GM18499 (cell line): ENCODE measurements at regions not wholly inside any gene's neighbourhood (a gene's known extent, or its start where the extent isn't known, plus 50 kb on each side); places are given as distances from the start of the nearest gene placed in this dataset.

ENCODE experiments used
- ATAC-seq: cut with Tn5 transposase; IDR thresholded peaks from one replicate; pipeline ENCODE4 v1.9.1; 2021; ENCODE audit warnings: moderate number of reproducible peaks; ENCODE audit not compliant: insufficient read depth, unreplicated experiment

DNA sequence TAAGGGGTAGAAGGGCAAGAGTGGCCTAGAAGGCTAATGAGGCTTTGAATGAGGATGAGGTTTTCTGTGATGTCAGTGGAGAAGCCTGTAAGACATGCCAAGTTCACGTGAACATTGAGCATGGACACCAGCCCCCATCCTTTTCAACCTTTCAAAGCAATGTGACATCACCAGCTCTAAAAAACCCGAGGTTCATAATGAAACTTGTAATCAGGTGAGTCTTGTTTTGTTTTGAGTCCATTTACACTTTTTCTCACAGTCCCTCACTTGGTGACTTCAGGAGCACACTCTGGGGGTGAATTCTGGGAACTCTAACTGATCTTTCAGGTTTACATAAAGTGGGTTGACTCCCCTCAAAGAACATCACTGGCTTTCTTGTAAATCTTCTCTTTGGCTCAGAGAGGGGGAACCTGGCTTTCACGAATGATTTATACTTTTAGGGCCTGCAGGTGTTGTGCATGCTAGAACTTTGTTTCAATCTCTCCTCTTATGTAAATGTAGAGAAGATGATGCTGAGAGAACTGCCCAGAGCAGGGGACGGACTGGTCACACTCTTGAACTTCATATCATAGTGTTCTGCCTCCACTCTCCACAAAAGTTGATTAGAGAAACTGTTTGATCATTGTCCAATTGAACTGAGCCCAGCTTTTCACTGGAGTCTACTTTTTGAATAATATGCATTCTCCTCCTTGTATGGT, 224.7 kb upstream of the SATB1 start:
- peak; percentile 85 for ATAC-seq

DNA sequence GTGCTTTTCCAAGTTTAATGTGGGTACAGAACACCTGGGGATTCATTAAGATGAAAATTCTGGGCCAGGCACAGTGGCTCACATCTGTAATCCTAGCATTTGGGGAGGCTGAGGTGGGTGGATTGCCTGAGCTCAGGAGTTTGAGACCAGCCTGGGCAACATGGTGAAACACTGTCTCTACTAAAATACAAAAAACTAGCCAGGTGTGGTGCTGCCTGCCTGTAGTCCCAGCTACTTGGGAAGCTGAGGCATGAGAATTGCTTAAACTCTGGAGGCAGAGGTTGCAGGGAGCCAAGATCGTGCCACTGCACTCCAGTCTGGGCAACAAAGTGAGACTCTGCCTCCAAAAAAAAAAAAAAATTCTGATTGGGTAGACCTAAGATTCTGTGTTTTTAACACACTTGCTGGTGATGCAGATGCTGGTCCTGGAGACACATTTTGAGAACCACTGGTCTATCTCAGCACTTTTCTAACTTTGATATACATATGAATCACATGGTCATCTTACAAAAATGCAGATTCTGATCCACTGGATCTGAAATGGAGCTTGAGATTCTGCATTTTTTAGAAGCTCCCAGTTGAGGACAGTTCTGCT, 223.8 kb upstream of the SATB1 start:
- no peak for ATAC-seq

- no peak for ATAC-seq
Observed at GRCh38 chr3:18648159-18648558, 223.0 kb upstream of the SATB1 start.

GRCh38 chr3:18645619-18646018, 220.5 kb upstream of the SATB1 start:
- ATAC-seq: no peak

GRCh38 chr3:18643281-18643680, 218.1 kb upstream of the SATB1 start:
- no peak for ATAC-seq

DNA sequence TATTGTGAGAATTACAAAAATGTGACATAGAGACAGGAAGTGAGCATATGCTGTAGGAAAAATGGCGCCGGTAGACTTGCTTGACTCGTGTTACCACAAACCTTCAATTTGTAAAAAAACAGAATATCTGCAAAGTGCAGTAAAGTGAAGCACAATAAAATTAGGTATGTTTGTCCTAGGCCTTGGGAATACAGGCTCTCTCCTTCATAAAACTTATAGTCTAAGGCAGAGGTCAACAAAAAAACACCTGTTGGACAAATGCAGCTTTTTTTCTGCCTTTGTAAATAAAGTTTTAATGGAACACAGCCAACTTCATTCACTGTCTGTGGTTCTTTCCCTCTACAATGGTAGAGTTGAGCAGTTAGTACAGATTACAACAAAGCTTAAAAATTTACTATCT, 216.8 kb upstream of the SATB1 start:
- ATAC-seq: no peak

DNA sequence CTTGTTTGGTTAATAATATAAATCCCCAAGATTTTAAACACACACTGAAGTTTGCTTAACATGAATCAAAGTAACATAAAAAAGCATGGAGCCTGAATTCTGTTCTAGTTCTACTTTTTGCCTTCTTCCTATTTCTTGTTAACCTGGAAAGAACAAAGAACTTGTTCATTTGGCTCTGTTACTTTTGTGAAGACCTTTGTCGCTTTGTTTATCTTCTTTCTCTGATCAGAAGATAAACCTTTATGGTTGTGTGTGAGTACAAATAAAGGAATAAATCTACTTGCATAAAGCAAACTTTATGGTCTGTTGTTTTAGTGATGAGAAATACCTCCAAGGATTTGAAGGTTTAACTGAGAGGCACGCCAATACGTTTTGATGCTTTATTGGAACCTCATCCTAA, 210.1 kb upstream of the SATB1 start:
- no peak for ATAC-seq

DNA sequence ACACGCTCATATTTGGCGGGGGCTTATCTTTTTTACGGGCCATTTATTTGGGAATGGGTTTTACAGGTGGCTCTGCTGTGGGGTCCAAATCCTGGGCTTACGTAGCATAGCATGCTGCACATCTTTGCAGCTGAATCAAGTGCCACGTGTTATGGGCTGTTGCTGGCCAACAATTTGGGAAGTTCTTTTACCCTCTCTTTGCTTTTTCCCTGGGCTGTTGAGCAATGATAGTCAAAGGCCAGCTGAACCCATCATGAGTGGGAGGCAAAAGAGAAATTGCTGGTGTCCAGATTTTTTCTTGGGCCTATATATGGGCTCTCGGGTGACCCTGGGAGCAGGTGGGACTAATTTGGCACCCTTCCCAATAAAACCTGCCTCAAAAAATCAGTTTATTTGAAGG, 209.3 kb upstream of the SATB1 start:
- no peak for ATAC-seq

GRCh38 chr3:18633002-18633401, 207.9 kb upstream of the SATB1 start:
- no peak for ATAC-seq

DNA sequence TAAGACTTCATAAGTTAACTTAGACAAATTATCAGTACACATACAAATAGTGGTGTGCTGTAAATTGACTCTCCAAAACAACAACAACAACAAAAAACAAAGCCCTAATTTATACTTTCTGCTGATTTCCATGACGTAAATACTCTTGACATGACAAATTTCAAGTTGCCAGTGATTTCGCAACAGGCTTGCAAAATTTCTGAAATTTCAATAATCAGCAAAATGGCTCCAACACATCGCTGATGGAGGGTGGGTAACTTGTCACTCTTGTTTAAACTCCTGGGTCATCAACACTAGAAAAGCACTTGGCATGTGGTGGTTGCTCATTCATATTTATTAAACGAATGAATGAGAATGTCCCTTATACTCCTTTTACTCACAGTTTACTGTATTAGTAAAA, 205.2 kb upstream of the SATB1 start:
- no peak for ATAC-seq

DNA sequence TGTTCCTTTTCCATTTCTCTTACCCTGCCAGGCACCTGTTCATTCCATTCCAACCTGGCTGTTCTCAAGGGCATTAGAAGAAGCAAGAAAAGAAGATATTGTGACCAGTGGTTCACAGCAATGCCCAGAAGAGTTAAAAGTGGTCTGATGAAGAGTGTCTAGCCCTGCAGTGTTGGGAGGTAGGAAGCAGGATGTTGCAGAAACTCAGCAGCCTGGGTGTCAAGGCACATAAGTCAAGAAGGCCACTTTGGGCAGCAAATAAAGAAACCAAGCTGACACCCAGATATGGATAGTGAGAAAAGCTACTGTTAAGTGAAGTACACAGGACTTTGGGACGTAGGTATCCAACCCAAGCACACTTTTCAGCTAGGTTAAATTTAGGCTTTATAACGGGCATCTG, 199.9 kb upstream of the SATB1 start:
- no peak for ATAC-seq

- no peak for ATAC-seq
Observed at GRCh38 chr3:18623220-18623619, 198.1 kb upstream of the SATB1 start.

DNA sequence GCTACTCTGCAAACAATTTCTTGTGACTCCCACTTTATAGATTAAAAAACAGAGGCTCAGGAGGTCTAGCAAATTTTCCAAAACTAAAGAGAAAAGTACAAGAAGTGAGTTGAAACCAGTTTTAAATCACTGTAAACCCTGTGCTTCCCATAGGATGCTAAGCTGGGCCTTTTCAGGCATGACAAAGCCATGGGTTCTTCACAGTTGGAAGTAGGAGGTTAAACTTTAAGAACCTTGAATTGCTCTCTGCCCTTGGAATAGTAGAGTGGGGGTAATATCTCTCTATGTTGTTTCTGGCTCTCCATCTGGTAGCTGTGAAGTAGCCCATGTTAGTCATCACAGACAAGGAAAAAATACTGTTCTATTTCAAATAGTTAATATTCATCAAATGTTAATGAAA, 193.6 kb upstream of the SATB1 start:
- ATAC-seq: no peak

DNA sequence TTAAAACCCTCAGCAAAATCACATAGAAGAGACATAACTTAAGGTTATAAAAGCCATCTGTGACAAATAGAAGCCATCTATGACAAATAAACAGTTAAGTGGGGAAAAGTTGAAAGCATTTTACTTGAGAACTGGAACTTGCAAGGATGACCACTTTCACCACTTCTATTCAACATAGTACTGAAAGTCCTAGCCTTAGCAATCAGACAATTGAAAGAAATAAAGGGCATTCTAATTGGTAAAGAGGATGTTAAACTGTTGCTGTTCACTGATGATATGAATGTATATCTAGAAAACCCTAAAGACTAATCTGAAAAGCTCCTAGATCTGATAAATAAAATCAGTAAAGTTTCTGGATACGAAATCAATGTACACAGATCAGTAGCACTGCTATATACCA, 186.9 kb upstream of the SATB1 start:
- ATAC-seq: no peak

DNA sequence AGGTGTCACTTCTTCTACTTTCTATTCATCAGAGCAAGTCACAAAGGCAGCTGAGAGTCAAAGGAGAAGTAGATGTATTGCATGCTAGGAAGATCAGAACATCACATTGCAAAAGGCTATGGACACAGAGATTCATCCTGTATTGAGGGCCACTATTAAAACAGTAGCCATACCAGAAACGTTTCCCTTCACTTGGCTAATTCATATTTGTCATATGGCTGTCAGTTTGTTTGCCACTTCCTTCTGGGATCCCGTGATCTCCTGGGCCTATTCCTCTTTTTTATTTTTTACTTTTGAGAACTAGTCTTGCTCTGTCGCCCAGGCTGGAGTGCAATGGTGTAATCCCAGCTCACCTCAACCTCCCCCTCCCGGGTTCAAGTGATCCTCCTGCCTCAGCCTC, 184.0 kb upstream of the SATB1 start:
- ATAC-seq: no peak

DNA sequence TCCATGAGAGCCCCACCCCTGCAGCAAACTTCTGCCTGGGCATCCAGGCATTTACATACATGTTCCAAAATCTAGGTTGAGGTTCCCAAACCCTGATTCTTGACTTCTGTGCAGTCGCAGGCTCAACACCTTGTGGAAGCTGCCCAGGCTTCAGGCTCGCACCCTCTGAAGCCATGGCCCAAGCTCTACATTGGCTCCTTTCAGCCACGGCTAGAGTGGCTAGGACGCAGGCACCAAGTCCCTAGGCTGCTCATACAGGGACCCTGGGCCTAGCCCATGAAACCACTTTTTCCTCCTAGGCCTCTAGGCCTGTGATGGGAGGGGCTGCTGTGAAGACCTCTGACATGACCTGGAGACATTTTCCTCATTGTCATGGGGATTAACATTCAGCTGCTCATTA, 172.8 kb upstream of the SATB1 start:
- no peak for ATAC-seq

GRCh38 chr3:18593231-18593630, 168.1 kb upstream of the SATB1 start:
- no peak for ATAC-seq

GRCh38 chr3:18591120-18591519, 166.0 kb upstream of the SATB1 start:
- ATAC-seq: no peak

DNA sequence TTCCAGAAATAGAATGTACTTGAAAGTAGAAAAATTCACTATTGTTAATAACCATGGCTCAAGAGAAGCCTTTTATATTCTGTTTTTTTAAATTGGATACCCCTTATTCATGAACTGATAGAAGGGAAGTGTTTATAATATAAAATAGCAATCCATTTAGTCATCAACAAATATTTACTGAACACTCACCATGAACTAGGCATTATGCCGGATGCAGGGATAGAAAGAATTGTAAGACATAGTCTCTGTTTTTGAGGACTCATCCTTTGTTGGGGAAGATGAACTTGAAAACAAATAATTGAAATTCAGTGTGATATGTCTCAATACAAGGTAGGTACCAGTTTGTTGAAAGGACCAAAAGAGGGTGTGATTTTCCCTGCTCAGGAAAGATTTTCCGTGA, 160.9 kb upstream of the SATB1 start:
- ATAC-seq: no peak

DNA sequence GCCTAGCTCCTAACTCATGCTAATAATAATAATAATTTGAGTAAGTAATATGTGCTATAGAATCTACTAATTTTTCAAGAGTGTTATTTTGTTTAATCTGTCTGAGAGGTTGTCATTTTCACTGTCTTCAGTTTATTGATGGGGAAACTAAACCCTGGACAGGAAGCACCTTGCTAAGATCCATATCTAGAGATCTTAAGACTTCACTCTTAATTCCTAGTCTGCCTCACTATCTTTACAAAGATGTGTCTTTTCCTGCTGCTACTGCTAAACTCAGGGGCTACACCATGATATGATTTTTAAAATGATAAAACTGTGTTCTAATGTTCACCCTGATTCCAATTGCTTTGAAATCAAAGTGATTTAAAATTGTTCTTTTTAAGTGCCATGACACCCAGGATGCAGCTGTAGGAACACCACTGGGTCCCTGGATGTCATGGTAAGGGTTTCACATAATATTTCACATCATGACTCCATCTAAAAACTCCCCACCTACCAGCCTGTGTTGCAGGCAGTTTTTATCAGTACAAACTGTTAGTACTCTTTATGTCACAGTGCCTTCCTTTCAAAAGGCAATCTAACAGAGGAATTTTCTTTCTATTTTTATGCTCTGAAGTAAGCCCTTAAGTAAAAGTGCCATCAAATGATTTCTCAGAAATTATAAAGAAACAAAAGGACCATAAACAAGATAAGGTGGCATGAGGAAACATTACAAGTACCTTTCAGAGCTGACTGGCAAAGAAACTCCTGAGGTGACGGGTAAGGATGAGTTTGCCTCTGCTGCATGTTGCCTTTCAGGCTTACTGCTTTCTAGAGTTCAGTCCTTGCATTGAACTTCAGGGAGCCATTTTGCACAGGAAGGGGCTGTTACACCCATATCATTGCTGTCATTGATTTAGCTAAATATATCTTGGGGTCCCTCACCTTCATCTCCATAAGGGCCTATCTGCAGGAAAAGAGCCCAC, 160.1 kb upstream of the SATB1 start:
- ATAC-seq: no peak

DNA sequence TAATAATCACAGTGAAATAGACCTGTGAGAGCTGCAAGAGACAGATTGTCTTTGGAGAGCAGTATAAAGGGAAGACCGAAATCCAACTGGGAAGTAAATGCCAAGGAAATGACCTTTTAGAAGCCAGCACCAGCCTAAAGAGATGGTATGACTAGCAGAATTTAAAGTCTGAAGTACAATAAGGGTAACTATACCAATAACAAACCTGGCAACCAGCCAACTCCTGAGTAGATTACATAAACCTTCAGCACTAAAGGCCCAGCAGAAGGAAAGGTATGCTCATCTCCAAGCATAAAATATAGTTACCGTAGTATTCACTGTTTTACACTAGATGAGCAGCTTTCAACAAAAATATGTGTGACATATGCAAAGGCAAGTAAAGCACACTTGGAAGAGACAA, 155.1 kb upstream of the SATB1 start:
- no peak for ATAC-seq
